H1 (cell line): ENCODE measurements at regions not wholly inside any gene's neighbourhood (a gene's known extent, or its start where the extent isn't known, plus 50 kb on each side); places are given as distances from the start of the nearest gene placed in this dataset.

ENCODE experiments used
- HDAC2 ChIP-seq, 2 experiments: fragments of 300-600 bp in 1 of 2; sonication (generic) in 1 of 2; IDR thresholded peaks; 2 replicates each; pipeline ENCODE4 v1.6.1; 2011 to 2012; ENCODE audit warnings: low read depth in 2 of 2, low read length in 2 of 2, mild to moderate bottlenecking in 2 of 2, moderate library complexity in 2 of 2, borderline replicate concordance in 1 of 2, inconsistent platforms in 1 of 2
- HDAC6 ChIP-seq: IDR thresholded peaks from one replicate; pipeline ENCODE4 v1.7.1; 2012; ENCODE audit warnings: low read depth, mild to moderate bottlenecking, inconsistent platforms, low read length, moderate library complexity
- MAX ChIP-seq: IDR thresholded peaks from 2 replicates; pipeline ENCODE4 v1.6.1; 2012; ENCODE audit warnings: inconsistent platforms
- POU5F1 ChIP-seq: IDR thresholded peaks from 2 replicates; pipeline ENCODE4 v1.6.1; 2011; ENCODE audit warnings: low read depth, mild to moderate bottlenecking, low read length, moderate library complexity
- SIX5 ChIP-seq: IDR thresholded peaks from 2 replicates; pipeline ENCODE4 v1.6.1; 2011; ENCODE audit warnings: mild to moderate bottlenecking, low read depth, low read length
- TAF1 ChIP-seq: IDR thresholded peaks from 2 replicates; pipeline ENCODE4 v1.6.1; 2011; ENCODE audit warnings: mild to moderate bottlenecking, low read depth, low read length
- TAF7 ChIP-seq: optimal IDR thresholded peaks from 2 replicates; pipeline ENCODE3; 2011; ENCODE audit warnings: low read depth, mild to moderate bottlenecking, inconsistent platforms, low read length, moderate library complexity, borderline replicate concordance
- TCF12 ChIP-seq: IDR thresholded peaks from 2 replicates; pipeline ENCODE4 v1.6.1; 2011; ENCODE audit warnings: low read depth, mild to moderate bottlenecking, low read length
- TF ChIP-seq, protein P1 (sequence below): fragments of 300-600 bp; sonication (generic); IDR thresholded peaks from 2 replicates; pipeline ENCODE4 v1.7.1; 2012; ENCODE audit warnings: low read length, moderate library complexity, mild to moderate bottlenecking, inconsistent platforms; ENCODE audit not compliant: insufficient replicate concordance

GRCh38 chr1:194288238-194288637 is 1101.8 kb upstream of the B3GALT2 start (continued):
- TF ChIP-seq, protein P1, sequence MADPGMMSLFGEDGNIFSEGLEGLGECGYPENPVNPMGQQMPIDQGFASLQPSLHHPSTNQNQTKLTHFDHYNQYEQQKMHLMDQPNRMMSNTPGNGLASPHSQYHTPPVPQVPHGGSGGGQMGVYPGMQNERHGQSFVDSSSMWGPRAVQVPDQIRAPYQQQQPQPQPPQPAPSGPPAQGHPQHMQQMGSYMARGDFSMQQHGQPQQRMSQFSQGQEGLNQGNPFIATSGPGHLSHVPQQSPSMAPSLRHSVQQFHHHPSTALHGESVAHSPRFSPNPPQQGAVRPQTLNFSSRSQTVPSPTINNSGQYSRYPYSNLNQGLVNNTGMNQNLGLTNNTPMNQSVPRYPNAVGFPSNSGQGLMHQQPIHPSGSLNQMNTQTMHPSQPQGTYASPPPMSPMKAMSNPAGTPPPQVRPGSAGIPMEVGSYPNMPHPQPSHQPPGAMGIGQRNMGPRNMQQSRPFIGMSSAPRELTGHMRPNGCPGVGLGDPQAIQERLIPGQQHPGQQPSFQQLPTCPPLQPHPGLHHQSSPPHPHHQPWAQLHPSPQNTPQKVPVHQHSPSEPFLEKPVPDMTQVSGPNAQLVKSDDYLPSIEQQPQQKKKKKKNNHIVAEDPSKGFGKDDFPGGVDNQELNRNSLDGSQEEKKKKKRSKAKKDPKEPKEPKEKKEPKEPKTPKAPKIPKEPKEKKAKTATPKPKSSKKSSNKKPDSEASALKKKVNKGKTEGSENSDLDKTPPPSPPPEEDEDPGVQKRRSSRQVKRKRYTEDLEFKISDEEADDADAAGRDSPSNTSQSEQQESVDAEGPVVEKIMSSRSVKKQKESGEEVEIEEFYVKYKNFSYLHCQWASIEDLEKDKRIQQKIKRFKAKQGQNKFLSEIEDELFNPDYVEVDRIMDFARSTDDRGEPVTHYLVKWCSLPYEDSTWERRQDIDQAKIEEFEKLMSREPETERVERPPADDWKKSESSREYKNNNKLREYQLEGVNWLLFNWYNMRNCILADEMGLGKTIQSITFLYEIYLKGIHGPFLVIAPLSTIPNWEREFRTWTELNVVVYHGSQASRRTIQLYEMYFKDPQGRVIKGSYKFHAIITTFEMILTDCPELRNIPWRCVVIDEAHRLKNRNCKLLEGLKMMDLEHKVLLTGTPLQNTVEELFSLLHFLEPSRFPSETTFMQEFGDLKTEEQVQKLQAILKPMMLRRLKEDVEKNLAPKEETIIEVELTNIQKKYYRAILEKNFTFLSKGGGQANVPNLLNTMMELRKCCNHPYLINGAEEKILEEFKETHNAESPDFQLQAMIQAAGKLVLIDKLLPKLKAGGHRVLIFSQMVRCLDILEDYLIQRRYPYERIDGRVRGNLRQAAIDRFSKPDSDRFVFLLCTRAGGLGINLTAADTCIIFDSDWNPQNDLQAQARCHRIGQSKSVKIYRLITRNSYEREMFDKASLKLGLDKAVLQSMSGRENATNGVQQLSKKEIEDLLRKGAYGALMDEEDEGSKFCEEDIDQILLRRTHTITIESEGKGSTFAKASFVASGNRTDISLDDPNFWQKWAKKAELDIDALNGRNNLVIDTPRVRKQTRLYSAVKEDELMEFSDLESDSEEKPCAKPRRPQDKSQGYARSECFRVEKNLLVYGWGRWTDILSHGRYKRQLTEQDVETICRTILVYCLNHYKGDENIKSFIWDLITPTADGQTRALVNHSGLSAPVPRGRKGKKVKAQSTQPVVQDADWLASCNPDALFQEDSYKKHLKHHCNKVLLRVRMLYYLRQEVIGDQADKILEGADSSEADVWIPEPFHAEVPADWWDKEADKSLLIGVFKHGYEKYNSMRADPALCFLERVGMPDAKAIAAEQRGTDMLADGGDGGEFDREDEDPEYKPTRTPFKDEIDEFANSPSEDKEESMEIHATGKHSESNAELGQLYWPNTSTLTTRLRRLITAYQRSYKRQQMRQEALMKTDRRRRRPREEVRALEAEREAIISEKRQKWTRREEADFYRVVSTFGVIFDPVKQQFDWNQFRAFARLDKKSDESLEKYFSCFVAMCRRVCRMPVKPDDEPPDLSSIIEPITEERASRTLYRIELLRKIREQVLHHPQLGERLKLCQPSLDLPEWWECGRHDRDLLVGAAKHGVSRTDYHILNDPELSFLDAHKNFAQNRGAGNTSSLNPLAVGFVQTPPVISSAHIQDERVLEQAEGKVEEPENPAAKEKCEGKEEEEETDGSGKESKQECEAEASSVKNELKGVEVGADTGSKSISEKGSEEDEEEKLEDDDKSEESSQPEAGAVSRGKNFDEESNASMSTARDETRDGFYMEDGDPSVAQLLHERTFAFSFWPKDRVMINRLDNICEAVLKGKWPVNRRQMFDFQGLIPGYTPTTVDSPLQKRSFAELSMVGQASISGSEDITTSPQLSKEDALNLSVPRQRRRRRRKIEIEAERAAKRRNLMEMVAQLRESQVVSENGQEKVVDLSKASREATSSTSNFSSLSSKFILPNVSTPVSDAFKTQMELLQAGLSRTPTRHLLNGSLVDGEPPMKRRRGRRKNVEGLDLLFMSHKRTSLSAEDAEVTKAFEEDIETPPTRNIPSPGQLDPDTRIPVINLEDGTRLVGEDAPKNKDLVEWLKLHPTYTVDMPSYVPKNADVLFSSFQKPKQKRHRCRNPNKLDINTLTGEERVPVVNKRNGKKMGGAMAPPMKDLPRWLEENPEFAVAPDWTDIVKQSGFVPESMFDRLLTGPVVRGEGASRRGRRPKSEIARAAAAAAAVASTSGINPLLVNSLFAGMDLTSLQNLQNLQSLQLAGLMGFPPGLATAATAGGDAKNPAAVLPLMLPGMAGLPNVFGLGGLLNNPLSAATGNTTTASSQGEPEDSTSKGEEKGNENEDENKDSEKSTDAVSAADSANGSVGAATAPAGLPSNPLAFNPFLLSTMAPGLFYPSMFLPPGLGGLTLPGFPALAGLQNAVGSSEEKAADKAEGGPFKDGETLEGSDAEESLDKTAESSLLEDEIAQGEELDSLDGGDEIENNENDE: no peak
- no peak for TF ChIP-seq TAF1
- TF ChIP-seq SIX5: no peak
- TF ChIP-seq HDAC2 (IDR thresholded peaks at IDR 0.05; ENCODE audit: borderline replicate concordance in 1 of 2, low read depth in 2 of 2, low read length in 2 of 2): no peak
- no peak for TF ChIP-seq POU5F1
- no peak for TF ChIP-seq TCF12
- no peak for TF ChIP-seq MAX
- no peak for TF ChIP-seq HDAC6
- TF ChIP-seq TAF7: no peak
